Panc1 (cell line): ENCODE measurements at regions not wholly inside any gene's neighbourhood (a gene's known extent, or its start where the extent isn't known, plus 50 kb on each side); places are given as distances from the start of the nearest gene placed in this dataset.

Experiments used
- ATAC-seq: fragments of 200-7000 bp; cut with Tn5 transposase; 2 replicates; pipeline ENCODE4 v1.9.1; 2020; ENCODE audit warnings: mild to moderate bottlenecking, moderate library complexity
- BruUV-seq: library from RNA; stranded (reverse); fragments of 400-500 nt; replicated peaks from 2 replicates; lab custom pipeline; 2021; lab: Mats Ljungman, UMichigan
- CTCF ChIA-PET: fragments of 300-600 bp; sonication (Branson Sonifier 250); formaldehyde crosslinking; loops from one replicate; lab custom pipeline; 2022; ENCODE audit warnings: antibody characterized with exemption; lab: Charles Lee
- POLR2A ChIA-PET: fragments of 300-600 bp; sonication (Branson Sonifier 250); formaldehyde crosslinking; loops from one replicate; lab custom pipeline; 2022; ENCODE audit warnings: antibody characterized with exemption; lab: Charles Lee
- DNase-seq: peaks from one replicate; pipeline ENCODE4 v3.0.0-alpha.2; 2010; ENCODE audit warnings: low read depth, low spot score
- H3K27ac ChIP-seq: 2 replicates; pipeline ENCODE4 v1.5.1; 2011; ENCODE audit warnings: mild to moderate bottlenecking, low read length, inconsistent platforms
- H3K27me3 ChIP-seq: fragments of 200-500 bp; sonication (Bioruptor generic); 2 replicates; pipeline ENCODE4 v1.6.0; 2014; ENCODE audit warnings: low read length, inconsistent platforms; ENCODE audit not compliant: control insufficient read depth, insufficient read depth
- H3K36me3 ChIP-seq: fragments of 200-500 bp; sonication (Bioruptor generic); 2 replicates; pipeline ENCODE4 v1.5.1; 2014; ENCODE audit warnings: inconsistent platforms, mild to moderate bottlenecking, low read length, moderate library complexity; ENCODE audit not compliant: control insufficient read depth, insufficient read depth
- H3K4me1 ChIP-seq: 2 replicates; pipeline ENCODE4 v1.5.1; 2011; ENCODE audit warnings: inconsistent platforms, mild to moderate bottlenecking, low read length, moderate library complexity; ENCODE audit not compliant: control insufficient read depth, insufficient read depth
- H3K4me3 ChIP-seq, 2 experiments: 2 replicates each; pipeline ENCODE4 v1.5.1; 2011 to 2012; ENCODE audit warnings: low read depth in 2 of 2, low read length in 2 of 2, mild to moderate bottlenecking in 2 of 2, inconsistent platforms in 1 of 2, moderate library complexity in 1 of 2
- H3K9me3 ChIP-seq: fragments of 200-500 bp; sonication (Bioruptor generic); 2 replicates; pipeline ENCODE4 v1.5.1; 2014; ENCODE audit warnings: low read depth, mild to moderate bottlenecking, inconsistent platforms, low read length, moderate library complexity; ENCODE audit not compliant: control insufficient read depth, insufficient read depth
- POLR2AphosphoS5 ChIP-seq: IDR thresholded peaks from 2 replicates; pipeline ENCODE4 v1.6.1; 2012; ENCODE audit warnings: mild to moderate bottlenecking, low read depth, low read length, moderate library complexity
- REST ChIP-seq, 2 experiments: IDR thresholded peaks; 2 replicates each; pipeline ENCODE4 v1.6.1; 2011 to 2012; ENCODE audit warnings: low read depth in 2 of 2, control low read depth in 1 of 2, low read length in 1 of 2, mild to moderate bottlenecking in 1 of 2, moderate library complexity in 1 of 2; ENCODE audit not compliant: insufficient read depth in 1 of 2
- SIN3A ChIP-seq: IDR thresholded peaks from 2 replicates; pipeline ENCODE4 v1.6.1; 2012; ENCODE audit warnings: low read depth, mild to moderate bottlenecking, low read length, moderate library complexity, borderline replicate concordance; ENCODE audit not compliant: insufficient read depth
- TCF7L2 ChIP-seq: IDR thresholded peaks from 2 replicates; pipeline ENCODE4 v1.6.1; 2011; ENCODE audit warnings: mild to moderate bottlenecking, low read depth, low read length, inconsistent platforms
- in situ Hi-C: cut with HindIII; loops from 2 replicates; pipeline ENCODE4 v1.10.0; 2016; ENCODE audit warnings: low sequenced_read_pairs, low pct_unique_long_range_greater_than_20kb
- intact Hi-C: fragments of 100-400 bp; cut with micrococcal nuclease; formaldehyde crosslinking; loops from one replicate; pipeline ENCODE4 v1.10.0; 2022; ENCODE audit not compliant: unreplicated experiment
- TF ChIP-seq, protein P1 (sequence below): fragments of 450-650 bp; IDR thresholded peaks from 2 replicates; pipeline ENCODE4 v1.5.1; 2017; ENCODE audit warnings: mild to moderate bottlenecking

GRCh38 chr1:95572962-95573361 lies 339.0 kb downstream of the RWDD3 start:
- POLR2A ChIA-PET: no interaction called here
- no peak for ATAC-seq
- CTCF ChIA-PET: no interaction called here
- DNase-seq: no peak
- in situ Hi-C loops (no loop called here), intact Hi-C loops (no loop called here)
- Histone ChIP-seq H3K27me3 (no peaks in the 10 kb centered on the region), H3K9me3 (no peaks in the 10 kb centered on the region), H3K36me3 (no peaks in the 10 kb centered on the region), H3K4me1 (no peaks in the 10 kb centered on the region), H3K27ac (no peak overlapping the region), H3K4me3 (no peak overlapping the region)
- TF ChIP-seq REST (IDR thresholded peaks at IDR 0.05; ENCODE audit: insufficient read depth in 1 of 2, low read depth in 2 of 2, low read length in 1 of 2): no peak
- no peak for TF ChIP-seq TCF7L2
- TF ChIP-seq POLR2AphosphoS5: no peak
- no peak for TF ChIP-seq SIN3A
- TF ChIP-seq, protein P1, sequence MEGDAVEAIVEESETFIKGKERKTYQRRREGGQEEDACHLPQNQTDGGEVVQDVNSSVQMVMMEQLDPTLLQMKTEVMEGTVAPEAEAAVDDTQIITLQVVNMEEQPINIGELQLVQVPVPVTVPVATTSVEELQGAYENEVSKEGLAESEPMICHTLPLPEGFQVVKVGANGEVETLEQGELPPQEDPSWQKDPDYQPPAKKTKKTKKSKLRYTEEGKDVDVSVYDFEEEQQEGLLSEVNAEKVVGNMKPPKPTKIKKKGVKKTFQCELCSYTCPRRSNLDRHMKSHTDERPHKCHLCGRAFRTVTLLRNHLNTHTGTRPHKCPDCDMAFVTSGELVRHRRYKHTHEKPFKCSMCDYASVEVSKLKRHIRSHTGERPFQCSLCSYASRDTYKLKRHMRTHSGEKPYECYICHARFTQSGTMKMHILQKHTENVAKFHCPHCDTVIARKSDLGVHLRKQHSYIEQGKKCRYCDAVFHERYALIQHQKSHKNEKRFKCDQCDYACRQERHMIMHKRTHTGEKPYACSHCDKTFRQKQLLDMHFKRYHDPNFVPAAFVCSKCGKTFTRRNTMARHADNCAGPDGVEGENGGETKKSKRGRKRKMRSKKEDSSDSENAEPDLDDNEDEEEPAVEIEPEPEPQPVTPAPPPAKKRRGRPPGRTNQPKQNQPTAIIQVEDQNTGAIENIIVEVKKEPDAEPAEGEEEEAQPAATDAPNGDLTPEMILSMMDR: no peak
- no TSS peak for BruUV-seq

- Histone ChIP-seq H3K4me3 (no peak overlapping the region), H3K27ac (no peak overlapping the region), H3K9me3 (no peaks in the 10 kb centered on the region), H3K27me3 (no peaks in the 10 kb centered on the region; the same call in 1 of the 2 replicates), H3K36me3 (no peaks in the 10 kb centered on the region), H3K4me1 (no peaks in the 10 kb centered on the region)
- TF ChIP-seq, protein P1: no peak
- TF ChIP-seq POLR2AphosphoS5 (no peak), REST (IDR thresholded peaks at IDR 0.05; ENCODE audit: insufficient read depth in 1 of 2, low read depth in 2 of 2, low read length in 1 of 2) (no peak)
- in situ Hi-C loops (no loop called here), intact Hi-C loops (no loop called here)
- ChIA-PET CTCF (no interaction called here), POLR2A (no interaction called here)
- BruUV-seq: no TSS peak
- DNase-seq: no peak
- no peak for ATAC-seq
Measured at GRCh38 chr1:95575291-95575690, 341.3 kb downstream of the RWDD3 start.
